HG02642 (cell line): ENCODE measurements at regions not wholly inside any gene's neighbourhood (a gene's known extent, or its start where the extent isn't known, plus 50 kb on each side); places are given as distances from the start of the nearest gene placed in this dataset.
"Not testable (repeated sequence)": the region's sequence is repeated elsewhere in the genome, so short reads cannot be mapped to it uniquely, and the experiment has no call there.

Experiments used
- ATAC-seq: cut with Tn5 transposase; IDR thresholded peaks from one replicate; pipeline ENCODE4 v1.9.1; 2021; ENCODE audit warnings: mild to moderate bottlenecking; ENCODE audit not compliant: unreplicated experiment, poor library complexity

DNA sequence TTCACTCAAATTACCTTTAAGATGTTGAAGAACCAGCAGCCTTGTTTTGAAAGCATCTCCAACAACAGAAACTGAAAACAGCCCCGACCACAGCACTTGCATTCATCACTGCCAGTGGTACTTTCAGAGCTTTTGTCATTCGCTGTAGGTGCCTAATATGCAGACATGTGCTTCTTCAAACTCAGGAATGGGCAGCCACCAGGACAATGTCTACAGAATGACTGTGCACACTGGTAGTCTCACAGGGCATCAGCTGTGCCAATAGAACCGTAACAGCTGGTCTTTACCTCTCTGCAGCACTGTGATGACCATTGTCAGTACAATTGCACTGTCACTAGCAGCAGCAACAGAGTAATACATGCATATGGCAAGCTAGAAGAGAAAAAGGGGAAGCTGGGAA, 1149.7 kb downstream of the STPG2 start:
- ATAC-seq, result no peak

DNA sequence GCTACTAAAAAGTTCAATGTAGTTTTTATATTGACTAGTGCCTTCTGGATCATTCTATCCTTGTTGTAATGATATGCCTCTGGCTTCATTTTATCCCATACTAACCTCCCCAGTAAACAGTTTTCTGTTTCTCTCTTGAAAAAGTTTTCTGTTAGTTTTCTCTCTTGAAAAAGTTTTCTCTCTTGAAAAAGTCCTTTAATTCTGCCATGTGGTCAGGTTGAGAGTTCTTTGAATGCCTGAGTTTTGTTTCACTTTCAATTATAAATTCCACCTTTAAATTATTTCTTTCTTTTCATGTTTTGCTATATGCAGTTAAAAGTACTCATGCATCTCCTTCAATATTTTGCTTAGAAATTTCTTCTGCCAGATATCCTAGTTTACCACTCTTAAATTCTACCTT, 1139.6 kb downstream of the STPG2 start:
- ATAC-seq, result no peak

DNA sequence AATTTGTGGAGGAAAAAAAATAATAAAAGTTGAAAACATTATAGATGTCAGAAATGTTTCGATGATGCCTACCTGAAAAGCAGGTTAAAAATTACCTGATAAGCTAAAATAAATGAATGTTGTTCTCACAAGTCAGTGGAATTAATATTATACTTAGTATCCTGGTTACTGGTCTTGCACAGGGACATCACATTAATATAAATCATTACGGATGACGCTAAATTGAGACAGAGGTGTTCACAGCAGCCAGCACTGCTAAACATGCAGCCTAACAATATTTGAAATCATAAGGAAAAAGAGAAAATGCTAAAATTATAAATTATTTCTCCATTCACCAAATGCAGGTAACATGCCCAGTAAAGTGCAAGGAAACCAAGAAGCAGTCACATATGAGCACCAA, 1130.0 kb downstream of the STPG2 start:
- no peak for ATAC-seq

DNA sequence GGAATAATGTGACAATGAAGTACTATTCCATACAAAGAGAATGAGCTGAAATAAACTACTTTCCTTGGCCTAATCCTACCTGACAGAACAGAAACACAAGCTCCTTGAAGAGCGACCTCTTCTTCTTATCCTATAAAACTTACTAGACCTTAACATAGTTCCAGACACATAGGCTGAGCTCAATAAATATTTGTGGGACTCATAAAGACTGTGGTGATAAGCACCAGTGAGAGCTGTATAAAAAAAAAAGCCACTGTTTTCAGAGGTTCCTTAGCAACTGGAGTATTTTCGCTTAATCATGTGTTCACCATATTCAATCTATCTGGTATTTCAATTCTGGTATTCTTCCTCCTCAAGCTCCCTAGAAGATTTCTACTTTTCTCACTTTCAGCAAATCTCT, 1129.6 kb downstream of the STPG2 start:
- no peak for ATAC-seq

DNA sequence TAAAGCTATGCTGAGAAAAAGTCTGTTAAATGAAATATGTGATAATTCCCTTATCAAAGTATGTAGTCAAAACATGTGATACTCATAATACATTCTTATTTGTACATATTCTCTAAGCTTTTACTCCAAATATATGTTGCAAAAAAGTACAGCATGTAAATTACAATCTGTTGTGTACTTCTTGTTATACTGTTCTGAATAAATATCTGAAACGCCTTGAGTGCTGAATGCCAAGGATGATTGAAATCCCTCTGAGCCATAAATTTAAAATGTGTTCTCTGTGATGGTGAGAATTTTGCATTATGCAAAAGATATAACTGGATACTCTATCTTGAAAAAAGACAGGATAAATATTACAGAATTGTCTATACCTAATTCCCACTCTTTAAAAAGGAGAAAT, 1128.0 kb downstream of the STPG2 start:
- no peak for ATAC-seq

DNA sequence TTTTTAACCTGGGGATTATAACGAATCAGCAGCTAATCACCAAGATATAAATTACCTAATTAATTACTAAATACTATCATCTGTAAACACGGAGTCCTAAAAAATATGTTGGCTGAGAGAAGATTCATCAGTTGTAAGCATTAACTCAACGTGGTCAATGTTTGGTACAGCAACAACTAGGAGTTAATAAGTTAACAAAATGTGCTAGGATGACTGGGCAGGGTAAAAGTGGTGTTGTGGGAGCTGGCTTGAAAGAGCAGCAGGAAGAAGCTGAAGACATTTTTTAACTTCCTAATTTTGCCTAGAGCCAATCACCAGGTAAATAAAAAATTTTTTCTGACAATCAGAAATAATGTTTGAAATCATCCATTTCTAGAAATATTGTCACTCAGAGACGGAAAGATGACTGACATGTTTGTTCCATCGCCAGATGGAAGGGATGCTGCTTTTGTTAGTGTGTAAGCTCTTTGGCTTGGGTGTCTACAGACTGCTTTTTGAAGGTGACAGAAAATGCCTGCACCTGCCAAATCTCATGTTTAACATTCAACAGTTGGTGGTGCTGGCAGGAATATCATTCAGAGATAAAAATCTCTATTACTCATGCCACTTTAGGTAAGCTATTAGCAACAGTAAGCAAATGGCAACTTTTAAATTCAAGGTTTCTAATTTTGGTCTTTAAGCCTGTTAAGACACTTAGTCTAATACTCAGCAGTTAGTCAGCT, 1126.9 kb downstream of the STPG2 start:
- ATAC-seq, result no peak

DNA sequence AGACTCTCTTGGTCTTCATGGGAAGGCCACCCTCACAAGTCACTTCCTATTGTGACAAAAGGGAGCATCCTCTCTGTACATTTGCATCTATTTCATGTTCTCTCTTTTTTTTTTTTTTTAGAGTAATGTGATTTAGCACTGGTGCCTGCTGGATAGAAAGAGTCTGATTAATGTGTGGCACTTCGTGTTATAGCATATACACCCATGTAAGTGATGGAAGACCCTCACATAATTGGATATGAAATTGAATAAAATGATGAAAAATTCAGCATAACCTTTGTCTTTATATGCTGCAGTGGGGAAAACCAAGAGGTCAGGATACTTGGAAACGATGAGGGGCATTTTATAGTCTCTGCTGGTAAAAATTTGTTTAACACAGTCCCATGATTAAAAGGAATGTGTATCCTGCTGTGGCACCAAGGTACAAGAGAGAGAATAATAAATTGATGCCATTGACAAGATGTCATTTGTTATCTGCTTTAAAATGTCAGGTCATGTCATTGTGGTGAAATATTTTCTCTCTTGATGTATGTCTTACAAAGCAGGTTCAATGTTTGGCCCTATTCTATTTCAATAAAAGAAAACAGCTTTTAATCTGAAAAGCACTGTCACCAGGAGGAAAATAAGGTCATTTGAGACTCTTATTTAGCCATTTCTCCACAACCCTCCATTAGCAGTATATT, 1115.4 kb downstream of the STPG2 start:
- no peak for ATAC-seq

DNA sequence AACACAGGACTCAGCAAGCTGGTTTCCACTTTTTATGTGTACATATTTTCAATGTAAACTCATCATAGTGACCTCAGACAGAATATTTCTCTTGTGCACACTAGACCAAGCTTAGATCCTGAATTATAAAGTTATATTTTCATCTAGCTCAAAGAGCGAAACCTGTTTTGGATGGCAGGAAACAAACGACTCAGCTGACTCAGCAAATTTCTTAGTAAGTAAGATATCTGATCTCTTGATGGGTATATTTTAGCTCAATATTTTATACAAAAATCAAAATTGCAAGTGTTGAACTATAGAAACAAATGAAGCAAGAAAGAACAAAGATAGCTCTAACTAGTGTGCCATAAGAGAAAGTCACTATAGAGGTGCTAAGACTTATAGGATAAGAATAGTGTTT, 1114.5 kb downstream of the STPG2 start:
- no peak for ATAC-seq

DNA sequence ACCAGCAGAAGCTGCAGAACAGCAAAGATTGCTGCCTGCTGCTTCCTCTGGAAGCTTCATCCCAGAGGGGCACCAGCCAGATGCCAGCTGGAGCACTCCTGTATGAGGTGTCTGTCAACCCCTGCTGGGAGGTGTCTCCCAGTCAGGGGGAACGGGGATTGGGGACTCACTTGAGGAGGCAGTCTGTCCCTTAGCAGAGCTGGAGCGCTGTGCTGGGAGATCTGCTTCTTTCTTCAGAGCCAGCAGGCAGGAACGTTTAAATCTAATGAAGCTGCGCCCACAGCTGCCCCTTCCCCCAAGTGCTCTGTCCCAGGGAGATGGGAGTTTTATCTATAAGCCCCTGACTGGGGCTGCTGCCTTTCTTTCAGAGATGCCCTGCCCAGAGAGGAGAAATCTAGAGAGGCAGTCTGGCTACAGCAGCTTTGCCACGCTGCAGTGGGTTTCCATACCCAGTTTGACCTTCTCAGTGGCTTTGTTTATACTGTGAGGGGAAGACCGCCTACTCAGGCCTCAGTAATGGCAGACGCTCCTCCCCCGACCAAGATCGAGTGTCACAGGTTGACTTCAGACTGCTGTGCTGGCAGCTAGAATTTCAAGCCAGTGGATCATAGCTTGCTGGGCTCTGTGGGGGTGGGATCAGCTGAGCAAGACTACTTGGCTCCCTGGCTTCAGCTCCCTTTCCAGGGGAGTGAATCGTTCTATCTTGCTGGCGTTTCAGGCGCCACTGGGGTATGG, 1105.7 kb downstream of the STPG2 start:
- not testable (repeated sequence) for ATAC-seq

DNA sequence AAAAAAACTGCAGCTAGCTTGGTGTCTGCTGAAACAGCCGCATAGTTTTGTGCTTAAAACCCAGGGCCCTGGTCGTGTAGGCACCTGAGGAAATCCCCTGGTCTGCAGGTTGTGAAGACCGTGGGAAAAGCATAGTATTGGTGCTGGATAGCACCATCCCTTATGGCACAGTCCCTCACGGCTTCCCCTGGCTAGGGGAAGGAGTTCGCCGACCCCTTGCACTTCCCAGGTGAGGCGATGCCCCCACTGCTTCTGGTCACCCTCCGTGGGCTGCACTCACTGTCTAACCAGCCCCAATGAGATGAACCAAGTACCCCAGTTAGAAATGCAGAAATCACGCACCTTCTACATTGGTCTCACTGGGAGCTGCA, 1105.1 kb downstream of the STPG2 start:
- no peak for ATAC-seq

DNA sequence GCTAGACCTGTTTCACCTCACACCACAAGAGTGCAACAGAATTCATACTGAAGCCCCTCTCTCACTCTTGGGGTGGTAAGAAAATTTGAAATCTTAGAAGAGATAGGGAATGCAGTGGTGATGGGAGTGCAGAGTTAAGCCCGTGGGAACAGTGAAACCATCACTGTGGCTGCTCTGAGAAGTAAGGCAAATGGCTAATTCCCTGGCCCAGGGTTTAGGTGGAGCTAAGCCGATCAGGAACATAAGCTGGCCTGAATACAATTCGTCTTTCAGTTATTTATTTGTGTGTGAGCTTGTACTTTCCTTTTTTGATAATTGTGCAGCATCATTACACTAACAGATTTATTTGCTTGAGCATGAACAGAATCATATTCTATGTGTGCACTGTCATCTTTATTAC, 1070.6 kb downstream of the STPG2 start:
- ATAC-seq, result no peak

DNA sequence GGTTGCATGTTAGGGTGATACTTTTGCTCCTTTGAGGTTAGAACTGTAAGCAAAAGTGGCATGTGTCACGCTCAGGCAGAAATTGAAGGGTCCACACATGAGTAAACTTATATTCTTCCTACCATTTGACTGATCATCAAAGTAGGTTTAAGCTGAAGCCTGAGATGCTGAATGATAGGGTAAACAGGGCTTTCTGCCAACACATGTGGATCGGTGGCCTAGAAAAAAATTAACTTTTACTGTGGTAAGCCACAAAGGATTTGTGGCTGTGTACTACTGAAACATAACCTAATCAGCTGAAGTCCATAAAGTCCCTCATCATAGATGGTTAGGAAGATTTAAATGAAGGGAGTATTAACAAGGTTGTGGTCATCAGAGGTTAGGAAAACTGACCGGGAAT, 1070.1 kb downstream of the STPG2 start:
- no peak for ATAC-seq

DNA sequence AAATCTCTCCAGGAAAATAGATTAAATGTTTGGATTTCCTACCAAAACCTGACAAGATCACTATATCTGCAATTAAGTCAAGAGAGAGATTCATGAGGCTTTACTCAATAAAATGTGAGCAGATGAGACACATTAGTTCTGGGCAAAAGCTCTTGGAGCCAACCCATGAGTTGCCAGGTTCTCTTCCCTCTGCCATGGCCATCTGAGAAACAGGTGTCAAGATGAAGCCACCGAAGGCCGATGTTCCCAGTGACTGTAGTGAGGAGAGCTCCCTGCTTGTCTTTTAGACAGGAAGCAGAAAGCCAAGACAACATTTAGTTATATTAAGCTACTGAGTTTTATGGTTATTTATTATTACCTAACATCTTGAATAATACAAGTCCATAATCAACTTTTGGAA, 1068.7 kb downstream of the STPG2 start:
- ATAC-seq, result no peak

DNA sequence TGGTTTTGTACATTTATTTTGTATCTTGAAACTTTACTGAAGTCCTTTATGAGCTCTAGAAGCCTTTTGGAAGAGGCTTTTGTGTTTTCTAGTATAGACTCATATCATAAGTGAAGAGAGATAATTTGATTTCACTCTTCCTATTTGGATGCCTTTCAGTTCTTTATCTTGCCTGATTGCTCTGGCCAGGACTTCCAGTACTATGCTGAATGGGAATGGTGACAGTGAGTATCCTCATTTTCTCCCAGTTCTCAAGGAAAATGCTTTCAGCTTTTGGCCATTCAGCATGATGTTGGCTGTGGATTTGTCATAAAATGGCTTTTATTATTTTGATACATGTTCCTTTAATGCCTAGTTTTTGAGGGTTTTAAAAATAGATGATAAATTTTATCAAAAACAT, 1061.3 kb downstream of the STPG2 start:
- no peak for ATAC-seq

DNA sequence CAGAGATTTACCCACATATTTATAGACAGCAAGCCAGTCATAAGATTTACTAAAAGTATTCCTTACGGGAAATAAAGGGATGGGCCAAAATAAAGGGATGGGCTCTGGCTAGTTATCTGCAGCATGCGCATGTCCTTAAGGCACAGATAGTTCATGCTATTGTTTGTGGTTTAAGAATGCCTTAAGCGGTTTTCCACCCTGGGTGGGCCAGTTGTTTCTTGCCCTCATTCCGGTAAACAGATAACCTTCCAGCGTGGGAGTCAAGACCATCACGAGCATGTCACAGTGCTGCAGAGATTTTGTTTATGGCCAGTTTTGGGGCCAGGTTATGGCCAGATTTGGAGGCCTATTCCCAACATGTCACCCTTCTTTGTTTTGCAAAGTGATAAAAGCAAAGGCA, 1046.2 kb downstream of the STPG2 start:
- not testable (repeated sequence) for ATAC-seq

DNA sequence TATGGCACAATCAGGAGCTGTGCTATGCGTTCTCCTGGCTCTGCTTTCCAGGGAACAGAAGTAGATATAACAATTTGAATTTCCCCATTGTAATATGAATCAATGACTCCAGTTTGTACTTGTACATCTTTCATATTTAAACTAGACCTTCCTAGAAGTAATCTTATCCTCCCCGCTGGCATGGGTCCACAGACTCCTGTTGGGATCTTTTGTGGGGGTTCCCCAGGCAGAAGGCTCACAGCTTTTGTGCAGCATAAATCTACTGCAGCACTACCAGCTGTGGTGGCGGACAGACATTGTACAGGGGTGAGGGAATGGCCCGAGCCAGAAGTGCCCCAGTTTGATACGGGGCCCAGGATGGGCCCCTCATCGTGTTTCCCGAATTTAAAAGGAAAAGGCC, 1042.1 kb downstream of the STPG2 start:
- not testable (repeated sequence) for ATAC-seq

DNA sequence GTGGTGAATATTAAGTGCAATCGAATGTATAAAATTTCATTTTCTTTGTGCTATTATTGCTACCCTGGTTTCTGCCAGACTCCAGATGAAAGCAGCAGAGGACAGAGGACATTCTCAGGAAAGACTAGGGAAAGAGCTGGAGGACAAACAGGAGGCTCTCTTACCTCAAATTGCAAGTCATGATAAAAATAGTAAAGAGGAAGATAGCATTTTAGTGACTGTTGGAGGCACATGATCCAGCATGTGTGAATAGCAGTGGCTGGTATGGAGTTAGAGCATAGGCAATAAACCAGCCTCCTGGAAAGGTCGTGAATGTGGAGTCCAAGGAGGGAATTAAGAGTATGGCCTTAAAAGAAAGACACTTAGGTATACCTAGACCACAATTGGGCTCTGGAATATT, 1040.0 kb downstream of the STPG2 start:
- no peak for ATAC-seq

DNA sequence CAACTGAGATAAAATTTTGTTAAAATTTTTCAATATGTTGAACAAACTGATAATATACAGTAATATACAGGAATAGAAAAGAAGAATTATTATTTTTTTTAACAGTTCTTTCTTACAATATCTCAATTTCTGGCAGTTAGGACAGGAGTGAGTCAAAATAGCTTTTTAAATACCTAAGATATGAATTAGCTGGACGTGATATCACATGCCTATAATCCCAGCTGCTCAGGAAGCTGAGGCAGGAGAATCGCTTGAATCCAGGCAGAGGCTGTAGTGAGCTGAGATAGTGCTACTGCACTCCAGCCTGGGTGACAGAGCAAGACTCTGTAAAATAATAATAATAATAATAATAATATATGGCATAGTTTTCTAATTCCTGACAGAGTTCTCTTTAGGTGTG, 1039.3 kb downstream of the STPG2 start:
- no peak for ATAC-seq

DNA sequence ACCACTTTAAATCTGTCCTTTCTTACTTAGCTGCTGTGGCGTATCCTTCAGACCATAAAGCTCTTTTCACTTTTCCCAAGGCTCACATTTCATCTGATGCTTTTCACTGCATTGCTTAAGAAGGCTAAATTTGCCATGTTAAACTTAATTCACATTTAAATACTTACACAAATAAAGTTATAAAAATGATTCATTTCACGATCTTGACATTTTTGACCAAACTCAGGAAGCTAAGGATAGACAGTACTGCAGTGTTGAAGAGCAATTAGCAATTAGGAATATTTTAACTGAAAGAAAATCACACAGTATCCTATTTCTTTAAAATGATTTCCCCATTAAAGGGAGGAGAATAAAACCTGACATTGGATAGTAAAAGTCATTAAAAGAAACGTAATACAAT, 1038.6 kb downstream of the STPG2 start:
- ATAC-seq, result no peak

DNA sequence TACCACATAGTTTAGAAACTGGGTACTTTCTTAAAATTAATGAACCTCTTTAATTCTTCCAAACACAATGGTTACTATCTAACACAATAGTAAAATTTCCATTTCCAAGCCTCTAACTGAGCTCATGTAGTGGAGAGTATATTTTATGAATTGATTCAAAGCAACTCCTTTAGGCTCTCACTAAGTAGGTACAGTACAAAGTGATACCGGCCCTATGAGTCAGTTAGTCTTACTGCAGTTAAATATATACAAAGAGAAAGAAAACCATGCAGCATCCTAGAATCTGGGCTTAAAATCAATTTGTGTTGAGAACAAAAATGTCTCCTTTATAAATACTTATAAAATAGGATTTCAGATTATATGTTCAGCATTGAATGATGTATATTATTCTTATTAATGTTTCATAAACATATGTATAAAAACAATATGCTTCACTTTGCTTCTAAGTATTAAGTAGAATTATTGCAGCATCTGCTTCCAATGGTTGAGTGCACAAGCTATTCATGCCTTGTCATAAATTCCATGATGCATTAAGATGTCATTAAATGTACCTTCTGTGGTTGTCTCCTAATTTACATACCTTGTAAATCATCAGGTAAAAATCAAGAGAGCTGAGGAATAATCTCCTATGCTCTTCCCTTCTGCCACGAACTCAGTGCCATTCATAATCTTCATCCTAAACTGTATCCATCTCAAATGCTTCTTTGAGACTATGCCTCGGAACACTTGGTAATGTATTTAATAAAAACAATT, 1037.8 kb downstream of the STPG2 start:
- no peak for ATAC-seq

DNA sequence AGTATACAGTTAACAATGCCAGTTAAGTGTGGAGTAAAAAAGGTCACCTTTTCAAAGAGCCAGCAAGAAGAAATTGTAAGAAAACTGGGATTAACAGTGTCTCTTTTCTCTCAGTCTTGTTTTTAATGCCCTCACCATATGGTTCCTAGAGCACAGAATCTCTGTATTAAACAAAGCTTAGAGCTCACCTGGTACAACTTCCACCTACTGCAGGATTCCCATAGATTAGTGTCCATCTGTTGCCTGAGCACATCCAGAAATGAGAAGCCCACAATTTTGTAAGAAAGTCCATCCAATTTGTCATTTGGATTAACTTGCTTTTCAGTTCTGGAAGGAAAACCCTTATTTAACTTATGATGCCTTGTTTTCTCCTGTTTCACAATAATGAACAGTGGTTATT, 1037.1 kb downstream of the STPG2 start:
- ATAC-seq, result no peak
